ENCODE measurements at regions not wholly inside any gene's neighbourhood (a gene's known extent, or its start where the extent isn't known, plus 50 kb on each side); places are given as distances from the start of the nearest gene placed in this dataset.

- no peaks in the 10 kb centered on the region for H3K36me3 ChIP-seq
- no peak overlapping the region for H3K4me3 ChIP-seq
- DNase-seq, result no peak
- H3K9me3 ChIP-seq, result peaks cover 0 to 12% of the 10 kb centered on the region in 2 donors
- TF ChIP-seq CTCF (IDR thresholded peaks at IDR 0.05), result no peak
- no peak overlapping the region for H3K27ac ChIP-seq
- intact Hi-C loops (cut with DNase I), result no loop called here
- H3K4me1 ChIP-seq, result no peaks in the 10 kb centered on the region
- no peaks in the 10 kb centered on the region for H3K27me3 ChIP-seq
- ATAC-seq, result no peak
Measured at GRCh38 chr13:92984151-92984550, 242.5 kb upstream of the GPC6 start.

- intact Hi-C loops (cut with DNase I), result no loop called here
- Histone ChIP-seq H3K4me3 (no peak overlapping the region), H3K36me3 (no peaks in the 10 kb centered on the region), H3K27me3 (no peaks in the 10 kb centered on the region), H3K4me1 (no peaks in the 10 kb centered on the region), H3K27ac (no peak overlapping the region), H3K9me3 (peaks cover 0 to 13% of the 10 kb centered on the region in 2 donors)
- no peak for TF ChIP-seq CTCF (IDR thresholded peaks at IDR 0.05)
- DNase-seq (no peak), ATAC-seq (no peak)
Measured at GRCh38 chr13:92989301-92989700, 237.3 kb upstream of the GPC6 start.

DNA sequence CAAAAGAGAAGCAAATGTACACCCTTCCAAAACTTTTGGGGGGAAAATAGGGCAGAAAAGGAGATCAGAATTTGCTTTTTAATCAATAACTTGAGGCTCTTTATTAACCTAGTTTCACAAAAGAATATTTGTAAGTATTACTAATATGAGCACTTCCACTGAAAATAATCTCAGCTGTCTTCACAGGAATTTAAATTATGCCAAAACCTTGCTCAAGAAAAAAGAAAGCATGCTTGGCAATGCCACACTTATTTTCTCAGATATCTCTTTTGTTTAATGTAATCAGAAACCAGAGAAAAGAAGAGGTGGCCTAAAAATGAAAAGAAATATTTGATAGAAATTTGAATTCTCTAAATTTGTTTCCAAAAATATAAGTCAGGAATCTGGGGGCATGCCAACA is 234.9 kb upstream of the GPC6 start:
- no peak for TF ChIP-seq CTCF (IDR thresholded peaks at IDR 0.05)
- ATAC-seq (no peak), DNase-seq (no peak)
- H3K9me3 ChIP-seq, result peaks cover 0 to 24% of the 10 kb centered on the region in 2 donors
- no peak overlapping the region for H3K4me3 ChIP-seq
- H3K27ac ChIP-seq, result no peak overlapping the region
- H3K4me1 ChIP-seq, result no peaks in the 10 kb centered on the region
- intact Hi-C loops (cut with DNase I), result no loop called here
- no peaks in the 10 kb centered on the region for H3K36me3 ChIP-seq
- no peaks in the 10 kb centered on the region for H3K27me3 ChIP-seq

GRCh38 chr13:92994056-92994455 is 232.6 kb upstream of the GPC6 start:
- no peaks in the 10 kb centered on the region for H3K27me3 ChIP-seq
- H3K4me1 ChIP-seq, result no peaks in the 10 kb centered on the region
- no peak for TF ChIP-seq CTCF (IDR thresholded peaks at IDR 0.05)
- H3K9me3 ChIP-seq, result peaks cover 0 to 20% of the 10 kb centered on the region in 2 donors
- H3K27ac ChIP-seq, result no peak overlapping the region
- ATAC-seq (no peak), DNase-seq (no peak)
- H3K4me3 ChIP-seq, result no peak overlapping the region
- intact Hi-C loops (cut with DNase I), result no loop called here
- H3K36me3 ChIP-seq, result no peaks in the 10 kb centered on the region

GRCh38 chr13:93001866-93002461 is 224.6 kb upstream of the GPC6 start:
- Histone ChIP-seq H3K36me3 (no peaks in the 10 kb centered on the region), H3K4me1 (no peaks in the 10 kb centered on the region), H3K27me3 (no peaks in the 10 kb centered on the region), H3K27ac (no peak overlapping the region), H3K4me3 (no peak overlapping the region), H3K9me3 (peaks cover 0 to 16% of the 10 kb centered on the region in 2 donors)
- DNase-seq (no peak), ATAC-seq (no peak)
- intact Hi-C loops (cut with DNase I), result no loop called here
- TF ChIP-seq CTCF (IDR thresholded peaks at IDR 0.05), result no peak

All from left lung (tissue), 4 donors.